H9 (cell line): ENCODE measurements at regions not wholly inside any gene's neighbourhood (a gene's known extent, or its start where the extent isn't known, plus 50 kb on each side); places are given as distances from the start of the nearest gene placed in this dataset.
A peak's percentile ranks its signal among the peaks of the same experiment; 100 is the strongest.

Experiments
- DNase-seq: peaks from one replicate; pipeline ENCODE4 v3.0.0-alpha.2; 2017
- H2AFZ ChIP-seq: one replicate; pipeline ENCODE4 v1.6.1; 2013; ENCODE audit warnings: mild to moderate bottlenecking, low read length, control low read depth, moderate library complexity
- H2AK5ac ChIP-seq: 2 replicates; pipeline ENCODE4 v1.6.1; 2013; ENCODE audit warnings: low read length, control low read depth, mixed read lengths; ENCODE audit not compliant: insufficient read length
- H2BK120ac ChIP-seq: one replicate; pipeline ENCODE4 v1.6.1; 2013; ENCODE audit warnings: low read depth, mild to moderate bottlenecking, low read length, control low read depth, inconsistent platforms; ENCODE audit not compliant: poor library complexity, severe bottlenecking
- H2BK12ac ChIP-seq: 2 replicates; pipeline ENCODE4 v1.6.1; 2013; ENCODE audit warnings: low read length, control low read depth, mixed read lengths, low read depth; ENCODE audit not compliant: insufficient read length
- H2BK15ac ChIP-seq: 2 replicates; pipeline ENCODE4 v1.6.1; 2013; ENCODE audit warnings: low read depth, low read length, control low read depth
- H2BK20ac ChIP-seq: one replicate; pipeline ENCODE4 v1.6.1; 2013; ENCODE audit warnings: low read depth, mild to moderate bottlenecking, low read length, control low read depth, inconsistent platforms; ENCODE audit not compliant: poor library complexity, severe bottlenecking
- H2BK5ac ChIP-seq: 2 replicates; pipeline ENCODE4 v1.6.1; 2013; ENCODE audit warnings: low read length, control low read depth, mixed read lengths; ENCODE audit not compliant: insufficient read length
- H3K14ac ChIP-seq: 2 replicates; pipeline ENCODE4 v1.6.1; 2013; ENCODE audit warnings: low read length, control low read depth; ENCODE audit not compliant: insufficient read depth
- H3K18ac ChIP-seq: 2 replicates; pipeline ENCODE4 v1.6.1; 2013; ENCODE audit warnings: low read depth, mild to moderate bottlenecking, mixed read lengths, low read length, control low read depth; ENCODE audit not compliant: insufficient read length
- H3K23ac ChIP-seq: 2 replicates; pipeline ENCODE4 v1.6.1; 2013; ENCODE audit warnings: low read length, control low read depth, mixed read lengths, low read depth; ENCODE audit not compliant: insufficient read length
- H3K23me2 ChIP-seq: 2 replicates; pipeline ENCODE4 v1.6.1; 2013; ENCODE audit warnings: low read depth, mild to moderate bottlenecking, mixed read lengths, low read length, control low read depth; ENCODE audit not compliant: insufficient read length, poor library complexity, severe bottlenecking
- H3K27ac ChIP-seq: 2 replicates; pipeline ENCODE4 v1.5.1; 2013; ENCODE audit warnings: low read length, control low read depth, mixed read lengths, low read depth; ENCODE audit not compliant: insufficient read length
- H3K27me3 ChIP-seq: 2 replicates; pipeline ENCODE4 v1.6.1; 2013; ENCODE audit warnings: low read length, control low read depth, inconsistent platforms; ENCODE audit not compliant: insufficient read depth
- H3K4ac ChIP-seq: 2 replicates; pipeline ENCODE4 v1.6.1; 2013; ENCODE audit warnings: low read depth, mild to moderate bottlenecking, control low read depth, inconsistent platforms, low read length, moderate library complexity
- H3K4me1 ChIP-seq: 2 replicates; pipeline ENCODE4 v1.6.1; 2013; ENCODE audit warnings: low read length, control low read depth, inconsistent platforms; ENCODE audit not compliant: insufficient read depth
- H3K4me2 ChIP-seq: 2 replicates; pipeline ENCODE4 v1.6.1; 2013; ENCODE audit warnings: low read length, control low read depth, mixed read lengths; ENCODE audit not compliant: insufficient read length, insufficient read depth
- H3K56ac ChIP-seq: 2 replicates; pipeline ENCODE4 v1.6.1; 2013; ENCODE audit warnings: low read depth, mild to moderate bottlenecking, mixed read lengths, low read length, control low read depth; ENCODE audit not compliant: insufficient read length
- H3K79me1 ChIP-seq: 2 replicates; pipeline ENCODE4 v1.6.1; 2013; ENCODE audit warnings: low read depth, mild to moderate bottlenecking, moderate library complexity, low read length, control low read depth, inconsistent platforms; ENCODE audit not compliant: insufficient read depth, poor library complexity, severe bottlenecking
- H3K79me2 ChIP-seq: 2 replicates; pipeline ENCODE4 v1.6.1; 2013; ENCODE audit warnings: low read length, control low read depth, inconsistent platforms; ENCODE audit not compliant: insufficient read depth
- H3K9ac ChIP-seq: 2 replicates; pipeline ENCODE4 v1.6.1; 2013; ENCODE audit warnings: low read length, control low read depth, mixed read lengths; ENCODE audit not compliant: insufficient read length; ENCODE audit errors: extremely low read depth
- H3K9me3 ChIP-seq: one replicate; pipeline ENCODE4 v1.6.1; 2013; ENCODE audit warnings: low read depth, low read length, inconsistent platforms; ENCODE audit not compliant: control insufficient read depth
- H3T11ph ChIP-seq: one replicate; pipeline ENCODE4 v1.6.1; 2013; ENCODE audit warnings: mild to moderate bottlenecking, low read length, control low read depth, inconsistent platforms
- H4K20me1 ChIP-seq: one replicate; pipeline ENCODE4 v1.6.1; 2013; ENCODE audit not compliant: control insufficient read depth, insufficient read length, insufficient read depth
- H4K5ac ChIP-seq: 2 replicates; pipeline ENCODE4 v1.6.1; 2013; ENCODE audit warnings: low read depth, mild to moderate bottlenecking, mixed read lengths, low read length, control low read depth; ENCODE audit not compliant: insufficient read length
- H4K8ac ChIP-seq: replicated peaks from 2 replicates; pipeline ENCODE4 v1.6.1; 2013; ENCODE audit warnings: low read length, control low read depth, mixed read lengths, low read depth; ENCODE audit not compliant: insufficient read length
- H4K91ac ChIP-seq: 2 replicates; pipeline ENCODE4 v1.6.1; 2013; ENCODE audit warnings: low read depth, mild to moderate bottlenecking, moderate library complexity, mixed read lengths, low read length, control low read depth; ENCODE audit not compliant: insufficient read length
- H3K27ac Mint-ChIP-seq, 3 experiments: 2 replicates in 2 of 3; 3 replicates in 1 of 3; pipeline ENCODE4 v1.8.0; 2020 to 2021; ENCODE audit warnings: mixed read lengths in 3 of 3, mild to moderate bottlenecking in 1 of 3, moderate library complexity in 1 of 3
- H3K27me3 Mint-ChIP-seq: 2 replicates; pipeline ENCODE4 v1.8.0; 2021; ENCODE audit warnings: low read depth, mild to moderate bottlenecking, moderate library complexity, mixed read lengths
- H3K36me3 Mint-ChIP-seq, 3 experiments: 2 replicates in 2 of 3; 3 replicates in 1 of 3; pipeline ENCODE4 v1.8.0; 2020 to 2021; ENCODE audit warnings: low read depth in 3 of 3, mixed read lengths in 3 of 3; ENCODE audit not compliant: insufficient read depth in 1 of 3
- H3K4me1 Mint-ChIP-seq, 2 experiments: 2 replicates each; pipeline ENCODE4 v1.8.0; 2020; ENCODE audit warnings: mixed read lengths in 2 of 2
- H3K4me3 Mint-ChIP-seq, 2 experiments: 2 replicates in 1 of 2; 3 replicates in 1 of 2; pipeline ENCODE4 v1.8.0; 2020 to 2021; ENCODE audit warnings: mild to moderate bottlenecking in 2 of 2, mixed read lengths in 2 of 2, moderate library complexity in 1 of 2
- H3K9me3 Mint-ChIP-seq, 2 experiments: 2 replicates in 1 of 2; 3 replicates in 1 of 2; pipeline ENCODE4 v1.8.0; 2020; ENCODE audit warnings: mild to moderate bottlenecking in 2 of 2, mixed read lengths in 2 of 2, moderate library complexity in 1 of 2
- WGBS: extraction: QIAGEN DNeasy Blood & Tissue Kit; methylation state at CpG from one replicate; pipeline ENCODE4 v1.1.7; 2013; ENCODE audit warnings: missing lambda C conversion rate, low lambda C conversion rate, mixed read lengths; ENCODE audit not compliant: insufficient read length; ENCODE audit errors: extremely low coverage; 5-methylcytosine and 5-hydroxymethylcytosine counted together
- TF ChIP-seq, protein P1 (sequence below): fragments of 200-600 bp; sonication (generic); conservative IDR thresholded peaks from 3 replicates; pipeline ENCODE4 v1.8.0; 2021; ENCODE audit warnings: antibody characterized with exemption, mild to moderate bottlenecking

- Histone ChIP-seq H2BK15ac (no peak overlapping the region), H3K79me2 (no peaks in the 10 kb centered on the region), H3K27me3 (no peaks in the 10 kb centered on the region), H3K4ac (no peak overlapping the region), H3K18ac (no peak overlapping the region), H2BK12ac (no peak overlapping the region), H2BK20ac (no peak overlapping the region), H3K56ac (no peak overlapping the region), H3K4me1 (no peaks in the 10 kb centered on the region; the same call in 1 of the 2 replicates), H2BK120ac (no peak overlapping the region), H3K4me2 (no peak overlapping the region), H3K23me2 (no peaks in the 10 kb centered on the region), H3K9ac (no peak overlapping the region), H3T11ph (no peak overlapping the region), H2AFZ (no peak overlapping the region), H4K5ac (no peak overlapping the region), H4K20me1 (no peaks in the 10 kb centered on the region), H2AK5ac (no peak overlapping the region), H4K8ac (no peak overlapping the region), H3K23ac (no peak overlapping the region), H4K91ac (no peak overlapping the region), H3K14ac (no peak overlapping the region), H3K79me1 (no peaks in the 10 kb centered on the region), H3K9me3 (no peaks in the 10 kb centered on the region), H2BK5ac (no peak overlapping the region), H3K27ac (no peak overlapping the region)
- Mint-ChIP-seq H3K4me3 (no peak overlapping the region), H3K9me3 (no peaks in the 10 kb centered on the region; a peak in 1 of 5 replicates), H3K36me3 (no peaks in the 10 kb centered on the region; a peak in 1 of 7 replicates), H3K4me1 (peaks cover 14% of the 10 kb centered on the region in 2 experiments), H3K27me3 (no peaks in the 10 kb centered on the region), H3K27ac (no peak overlapping the region)
- DNase-seq = peak; percentile 38
- TF ChIP-seq, protein P1, sequence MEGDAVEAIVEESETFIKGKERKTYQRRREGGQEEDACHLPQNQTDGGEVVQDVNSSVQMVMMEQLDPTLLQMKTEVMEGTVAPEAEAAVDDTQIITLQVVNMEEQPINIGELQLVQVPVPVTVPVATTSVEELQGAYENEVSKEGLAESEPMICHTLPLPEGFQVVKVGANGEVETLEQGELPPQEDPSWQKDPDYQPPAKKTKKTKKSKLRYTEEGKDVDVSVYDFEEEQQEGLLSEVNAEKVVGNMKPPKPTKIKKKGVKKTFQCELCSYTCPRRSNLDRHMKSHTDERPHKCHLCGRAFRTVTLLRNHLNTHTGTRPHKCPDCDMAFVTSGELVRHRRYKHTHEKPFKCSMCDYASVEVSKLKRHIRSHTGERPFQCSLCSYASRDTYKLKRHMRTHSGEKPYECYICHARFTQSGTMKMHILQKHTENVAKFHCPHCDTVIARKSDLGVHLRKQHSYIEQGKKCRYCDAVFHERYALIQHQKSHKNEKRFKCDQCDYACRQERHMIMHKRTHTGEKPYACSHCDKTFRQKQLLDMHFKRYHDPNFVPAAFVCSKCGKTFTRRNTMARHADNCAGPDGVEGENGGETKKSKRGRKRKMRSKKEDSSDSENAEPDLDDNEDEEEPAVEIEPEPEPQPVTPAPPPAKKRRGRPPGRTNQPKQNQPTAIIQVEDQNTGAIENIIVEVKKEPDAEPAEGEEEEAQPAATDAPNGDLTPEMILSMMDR = no peak
- WGBS = no CpG with 5 or more reads among the region's 2 CpGs
Measured at GRCh38 chr13:90445179-90445578, 902.3 kb upstream of the MIR17HG start.
